ENCODE measurements at regions not wholly inside any gene's neighbourhood (a gene's known extent, or its start where the extent isn't known, plus 50 kb on each side); places are given as distances from the start of the nearest gene placed in this dataset.

- in situ Hi-C loops (cut with MboI) (no loop called here), intact Hi-C loops (cut with micrococcal nuclease) (no loop called here)
- BruUV-seq (replicated peaks) = no TSS peak
- H3K4me3 ChIP-seq = no peak overlapping the region
- no peaks in the 10 kb centered on the region for H3K9me1 ChIP-seq (ENCODE audit: control insufficient read depth, insufficient read depth, low read length)
- TF ChIP-seq, protein P1, sequence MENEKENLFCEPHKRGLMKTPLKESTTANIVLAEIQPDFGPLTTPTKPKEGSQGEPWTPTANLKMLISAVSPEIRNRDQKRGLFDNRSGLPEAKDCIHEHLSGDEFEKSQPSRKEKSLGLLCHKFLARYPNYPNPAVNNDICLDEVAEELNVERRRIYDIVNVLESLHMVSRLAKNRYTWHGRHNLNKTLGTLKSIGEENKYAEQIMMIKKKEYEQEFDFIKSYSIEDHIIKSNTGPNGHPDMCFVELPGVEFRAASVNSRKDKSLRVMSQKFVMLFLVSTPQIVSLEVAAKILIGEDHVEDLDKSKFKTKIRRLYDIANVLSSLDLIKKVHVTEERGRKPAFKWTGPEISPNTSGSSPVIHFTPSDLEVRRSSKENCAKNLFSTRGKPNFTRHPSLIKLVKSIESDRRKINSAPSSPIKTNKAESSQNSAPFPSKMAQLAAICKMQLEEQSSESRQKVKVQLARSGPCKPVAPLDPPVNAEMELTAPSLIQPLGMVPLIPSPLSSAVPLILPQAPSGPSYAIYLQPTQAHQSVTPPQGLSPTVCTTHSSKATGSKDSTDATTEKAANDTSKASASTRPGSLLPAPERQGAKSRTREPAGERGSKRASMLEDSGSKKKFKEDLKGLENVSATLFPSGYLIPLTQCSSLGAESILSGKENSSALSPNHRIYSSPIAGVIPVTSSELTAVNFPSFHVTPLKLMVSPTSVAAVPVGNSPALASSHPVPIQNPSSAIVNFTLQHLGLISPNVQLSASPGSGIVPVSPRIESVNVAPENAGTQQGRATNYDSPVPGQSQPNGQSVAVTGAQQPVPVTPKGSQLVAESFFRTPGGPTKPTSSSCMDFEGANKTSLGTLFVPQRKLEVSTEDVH (IDR thresholded peaks at IDR 0.05; ENCODE audit: low read depth, partially characterized antibody) = no peak
- TF ChIP-seq, protein P2, sequence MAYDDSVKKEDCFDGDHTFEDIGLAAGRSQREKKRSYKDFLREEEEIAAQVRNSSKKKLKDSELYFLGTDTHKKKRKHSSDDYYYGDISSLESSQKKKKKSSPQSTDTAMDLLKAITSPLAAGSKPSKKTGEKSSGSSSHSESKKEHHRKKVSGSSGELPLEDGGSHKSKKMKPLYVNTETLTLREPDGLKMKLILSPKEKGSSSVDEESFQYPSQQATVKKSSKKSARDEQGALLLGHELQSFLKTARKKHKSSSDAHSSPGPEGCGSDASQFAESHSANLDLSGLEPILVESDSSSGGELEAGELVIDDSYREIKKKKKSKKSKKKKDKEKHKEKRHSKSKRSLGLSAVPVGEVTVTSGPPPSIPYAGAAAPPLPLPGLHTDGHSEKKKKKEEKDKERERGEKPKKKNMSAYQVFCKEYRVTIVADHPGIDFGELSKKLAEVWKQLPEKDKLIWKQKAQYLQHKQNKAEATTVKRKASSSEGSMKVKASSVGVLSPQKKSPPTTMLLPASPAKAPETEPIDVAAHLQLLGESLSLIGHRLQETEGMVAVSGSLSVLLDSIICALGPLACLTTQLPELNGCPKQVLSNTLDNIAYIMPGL (CRISPR knock-in tag; IDR thresholded peaks at IDR 0.05) = no peak
- TF ChIP-seq SIX5 (IDR thresholded peaks at IDR 0.05; ENCODE audit: borderline replicate concordance in 1 of 2, insufficient read depth in 1 of 2, low read depth in 1 of 2, low read length in 2 of 2) (no peak), CTBP1 (IDR thresholded peaks at IDR 0.05; ENCODE audit: borderline replicate concordance) (no peak), ZBTB49 (CRISPR knock-in tag; IDR thresholded peaks at IDR 0.05; ENCODE audit: borderline replicate concordance) (no peak), MTF1 (CRISPR knock-in tag; IDR thresholded peaks at IDR 0.05; ENCODE audit: borderline replicate concordance) (no peak), CXXC5 (CRISPR knock-in tag; IDR thresholded peaks at IDR 0.05) (no peak), FOS (IDR thresholded peaks at IDR 0.05; ENCODE audit: extremely low read depth, insufficient read length) (no peak)
- TF ChIP-seq, protein P3, sequence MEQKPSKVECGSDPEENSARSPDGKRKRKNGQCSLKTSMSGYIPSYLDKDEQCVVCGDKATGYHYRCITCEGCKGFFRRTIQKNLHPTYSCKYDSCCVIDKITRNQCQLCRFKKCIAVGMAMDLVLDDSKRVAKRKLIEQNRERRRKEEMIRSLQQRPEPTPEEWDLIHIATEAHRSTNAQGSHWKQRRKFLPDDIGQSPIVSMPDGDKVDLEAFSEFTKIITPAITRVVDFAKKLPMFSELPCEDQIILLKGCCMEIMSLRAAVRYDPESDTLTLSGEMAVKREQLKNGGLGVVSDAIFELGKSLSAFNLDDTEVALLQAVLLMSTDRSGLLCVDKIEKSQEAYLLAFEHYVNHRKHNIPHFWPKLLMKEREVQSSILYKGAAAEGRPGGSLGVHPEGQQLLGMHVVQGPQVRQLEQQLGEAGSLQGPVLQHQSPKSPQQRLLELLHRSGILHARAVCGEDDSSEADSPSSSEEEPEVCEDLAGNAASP (IDR thresholded peaks at IDR 0.05) = no peak
- no peak overlapping the region for H3K27ac ChIP-seq (ENCODE audit: extremely low read depth, low read depth, low read length)
- DNase-seq (ENCODE audit: extremely low read depth in 1 of 4, low spot score in 3 of 4) (no peak), ATAC-seq (no peak), FAIRE-seq (no peak)
- no peaks in the 10 kb centered on the region for H3K79me2 ChIP-seq (ENCODE audit: control insufficient read depth, insufficient read depth, low read length)
- CTCF ChIA-PET (ENCODE audit: low intra/inter-chr PET ratio) = no interaction called here
- no peaks in the 10 kb centered on the region for H4K20me1 ChIP-seq (replicated peaks; ENCODE audit: control insufficient read depth, insufficient read depth, low read length)
- H3K4me2 ChIP-seq (ENCODE audit: insufficient read depth, low read length) = no peak overlapping the region
- no peaks in the 10 kb centered on the region for H3K36me3 ChIP-seq (ENCODE audit: control insufficient read depth, insufficient read depth, low read length)
- no peak overlapping the region for H3K9ac ChIP-seq (ENCODE audit: insufficient read depth in 1 of 2, low read depth in 2 of 2, low read length in 2 of 2)
- no peaks in the 10 kb centered on the region for H3K4me1 ChIP-seq (replicated peaks in 1 of 2; ENCODE audit: control insufficient read depth in 2 of 2, insufficient read depth in 2 of 2, low read length in 2 of 2)
- H3K27me3 ChIP-seq (ENCODE audit: control insufficient read depth in 2 of 2, insufficient read depth in 2 of 2, low read length in 2 of 2) = no peaks in the 10 kb centered on the region
- H3K9me3 ChIP-seq (replicated peaks; ENCODE audit: control insufficient read depth, insufficient read depth, low read depth, low read length) = no peaks in the 10 kb centered on the region
- POLR2A ChIA-PET = no interaction called here
- H2AFZ ChIP-seq (ENCODE audit: low read depth, low read length) = no peak overlapping the region
- WGBS (ENCODE audit: insufficient coverage, low coverage, missing lambda C conversion rate) = 0% methylated on average over 3 of the region's 3 CpGs
Observed at GRCh38 chr4:120003193-120003592, 63.5 kb downstream of the MAD2L1 start.

Data from K562 (cell line).